ENCODE measurements at regions not wholly inside any gene's neighbourhood (a gene's known extent, or its start where the extent isn't known, plus 50 kb on each side); places are given as distances from the start of the nearest gene placed in this dataset.

DNA sequence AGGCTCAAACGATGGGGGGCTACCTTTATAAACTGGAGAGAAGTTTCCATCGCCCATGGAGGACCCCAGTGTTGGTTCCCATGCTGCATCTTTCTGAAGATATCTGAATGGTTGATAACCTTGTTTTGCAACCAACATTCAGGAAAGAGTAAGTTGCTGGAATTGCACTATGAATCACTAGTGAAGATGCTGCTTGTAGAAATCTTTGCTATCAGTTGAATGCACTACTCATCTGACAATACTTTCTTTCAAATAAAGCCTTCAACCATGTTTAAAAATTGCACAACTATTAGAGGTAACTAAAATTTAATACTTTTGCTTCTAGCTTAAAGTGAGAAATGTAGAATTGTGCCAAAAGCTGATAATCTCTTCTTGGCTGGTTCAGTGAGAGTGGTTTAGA lies 86.8 kb upstream of the HIVEP3 start:
- Histone ChIP-seq H3K4me3 (ENCODE audit: low read depth, low read length) (no peak overlapping the region), H3K27ac (no peak overlapping the region), H3K36me3 (ENCODE audit: control insufficient read depth, insufficient read depth, low read length) (no peaks in the 10 kb centered on the region), H3K9ac (no peak overlapping the region), H3K79me2 (no peaks in the 10 kb centered on the region), H2AFZ (no peak overlapping the region), H3K27me3 (ENCODE audit: control insufficient read depth, insufficient read depth, low read length) (no peaks in the 10 kb centered on the region), H3K9me3 (ENCODE audit: control insufficient read depth, low read length) (no peaks in the 10 kb centered on the region), H3K4me1 (no peaks in the 10 kb centered on the region), H3K4me2 (ENCODE audit: low read length) (no peak overlapping the region)
- TF ChIP-seq, protein P1, sequence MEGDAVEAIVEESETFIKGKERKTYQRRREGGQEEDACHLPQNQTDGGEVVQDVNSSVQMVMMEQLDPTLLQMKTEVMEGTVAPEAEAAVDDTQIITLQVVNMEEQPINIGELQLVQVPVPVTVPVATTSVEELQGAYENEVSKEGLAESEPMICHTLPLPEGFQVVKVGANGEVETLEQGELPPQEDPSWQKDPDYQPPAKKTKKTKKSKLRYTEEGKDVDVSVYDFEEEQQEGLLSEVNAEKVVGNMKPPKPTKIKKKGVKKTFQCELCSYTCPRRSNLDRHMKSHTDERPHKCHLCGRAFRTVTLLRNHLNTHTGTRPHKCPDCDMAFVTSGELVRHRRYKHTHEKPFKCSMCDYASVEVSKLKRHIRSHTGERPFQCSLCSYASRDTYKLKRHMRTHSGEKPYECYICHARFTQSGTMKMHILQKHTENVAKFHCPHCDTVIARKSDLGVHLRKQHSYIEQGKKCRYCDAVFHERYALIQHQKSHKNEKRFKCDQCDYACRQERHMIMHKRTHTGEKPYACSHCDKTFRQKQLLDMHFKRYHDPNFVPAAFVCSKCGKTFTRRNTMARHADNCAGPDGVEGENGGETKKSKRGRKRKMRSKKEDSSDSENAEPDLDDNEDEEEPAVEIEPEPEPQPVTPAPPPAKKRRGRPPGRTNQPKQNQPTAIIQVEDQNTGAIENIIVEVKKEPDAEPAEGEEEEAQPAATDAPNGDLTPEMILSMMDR (IDR thresholded peaks at IDR 0.05) = no peak

DNA sequence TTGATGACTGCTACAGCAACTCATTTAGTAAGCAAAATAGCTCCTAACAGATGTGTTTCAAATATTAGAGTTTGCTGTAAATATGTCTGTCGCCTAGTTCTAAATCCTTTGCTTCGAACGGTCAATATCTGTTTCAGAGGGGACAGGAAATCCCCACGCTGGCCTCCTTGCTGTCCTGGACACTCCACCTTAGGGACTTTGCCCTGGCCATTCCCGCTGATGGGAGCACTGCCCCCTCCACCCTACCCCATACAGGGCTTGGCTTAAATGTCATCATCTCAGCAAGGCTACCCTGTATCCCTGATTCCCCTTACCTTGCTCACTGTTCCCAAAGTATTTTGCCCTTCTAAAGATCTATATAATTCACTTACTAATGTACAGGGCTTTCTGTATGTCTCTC lies 86.1 kb upstream of the HIVEP3 start:
- Histone ChIP-seq H3K4me2 (ENCODE audit: low read length) (no peak overlapping the region), H3K9ac (no peak overlapping the region), H3K4me1 (no peaks in the 10 kb centered on the region), H2AFZ (no peak overlapping the region), H3K27ac (no peak overlapping the region), H3K79me2 (no peaks in the 10 kb centered on the region), H3K4me3 (ENCODE audit: low read depth, low read length) (no peak overlapping the region), H3K27me3 (ENCODE audit: control insufficient read depth, insufficient read depth, low read length) (no peaks in the 10 kb centered on the region), H3K36me3 (ENCODE audit: control insufficient read depth, insufficient read depth, low read length) (no peaks in the 10 kb centered on the region), H3K9me3 (ENCODE audit: control insufficient read depth, low read length) (no peaks in the 10 kb centered on the region)
- TF ChIP-seq, protein P1 (IDR thresholded peaks at IDR 0.05) = no peak

DNA sequence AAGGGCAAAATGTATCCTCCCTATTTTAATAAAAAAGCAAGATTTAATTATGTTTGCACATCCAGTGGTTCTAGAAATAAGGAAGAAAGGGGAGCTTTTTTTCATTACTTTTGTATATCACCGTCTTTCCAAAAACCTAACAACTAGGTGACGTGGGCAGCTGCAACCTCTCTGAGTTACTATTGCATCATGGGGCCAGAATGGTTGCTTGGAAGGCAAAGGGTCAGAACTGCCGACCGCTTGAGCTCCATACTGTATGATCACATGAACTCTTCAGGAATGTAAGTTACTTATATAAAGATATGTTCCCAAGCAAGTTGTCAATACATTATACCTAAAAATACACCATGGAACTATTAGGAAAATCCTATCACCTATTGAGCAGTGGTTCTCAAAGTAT lies 85.6 kb upstream of the HIVEP3 start:
- H3K27ac ChIP-seq = no peak overlapping the region
- H3K27me3 ChIP-seq (ENCODE audit: control insufficient read depth, insufficient read depth, low read length) = no peaks in the 10 kb centered on the region
- H3K9me3 ChIP-seq (ENCODE audit: control insufficient read depth, low read length) = no peaks in the 10 kb centered on the region
- H3K4me1 ChIP-seq = no peaks in the 10 kb centered on the region
- no peak overlapping the region for H3K4me3 ChIP-seq (ENCODE audit: low read depth, low read length)
- no peak overlapping the region for H3K9ac ChIP-seq
- no peak overlapping the region for H2AFZ ChIP-seq
- H3K79me2 ChIP-seq = no peaks in the 10 kb centered on the region
- TF ChIP-seq, protein P1 (IDR thresholded peaks at IDR 0.05) = no peak
- H3K4me2 ChIP-seq (ENCODE audit: low read length) = no peak overlapping the region
- no peaks in the 10 kb centered on the region for H3K36me3 ChIP-seq (ENCODE audit: control insufficient read depth, insufficient read depth, low read length)

DNA sequence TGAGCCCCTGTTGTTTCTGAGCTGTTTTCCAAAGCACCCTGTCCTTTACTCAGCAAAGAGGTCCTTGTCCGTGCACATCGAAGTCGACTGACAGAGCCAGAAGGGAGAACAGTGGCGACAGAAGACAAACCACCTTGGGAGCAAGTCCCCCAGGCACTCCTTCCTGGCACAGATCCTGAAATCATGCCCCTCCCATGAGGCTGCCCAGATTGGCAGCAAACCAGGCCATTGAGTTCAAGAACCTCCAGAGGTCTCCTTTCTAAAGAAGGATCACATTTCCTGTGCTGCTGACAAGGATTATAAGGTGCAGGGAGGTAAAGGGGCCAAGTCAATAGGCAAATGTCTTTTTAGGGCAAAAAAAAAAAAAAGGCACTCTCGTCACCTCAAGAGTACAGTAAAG lies 84.7 kb upstream of the HIVEP3 start:
- Histone ChIP-seq H3K9me3 (ENCODE audit: control insufficient read depth, low read length) (no peaks in the 10 kb centered on the region), H3K9ac (no peak overlapping the region), H3K79me2 (no peaks in the 10 kb centered on the region), H3K4me1 (no peaks in the 10 kb centered on the region), H3K27me3 (ENCODE audit: control insufficient read depth, insufficient read depth, low read length) (no peaks in the 10 kb centered on the region), H3K4me2 (ENCODE audit: low read length) (no peak overlapping the region), H3K4me3 (ENCODE audit: low read depth, low read length) (no peak overlapping the region), H3K36me3 (ENCODE audit: control insufficient read depth, insufficient read depth, low read length) (no peaks in the 10 kb centered on the region), H3K27ac (no peak overlapping the region), H2AFZ (no peak overlapping the region)
- TF ChIP-seq, protein P1 (IDR thresholded peaks at IDR 0.05) = no peak

DNA sequence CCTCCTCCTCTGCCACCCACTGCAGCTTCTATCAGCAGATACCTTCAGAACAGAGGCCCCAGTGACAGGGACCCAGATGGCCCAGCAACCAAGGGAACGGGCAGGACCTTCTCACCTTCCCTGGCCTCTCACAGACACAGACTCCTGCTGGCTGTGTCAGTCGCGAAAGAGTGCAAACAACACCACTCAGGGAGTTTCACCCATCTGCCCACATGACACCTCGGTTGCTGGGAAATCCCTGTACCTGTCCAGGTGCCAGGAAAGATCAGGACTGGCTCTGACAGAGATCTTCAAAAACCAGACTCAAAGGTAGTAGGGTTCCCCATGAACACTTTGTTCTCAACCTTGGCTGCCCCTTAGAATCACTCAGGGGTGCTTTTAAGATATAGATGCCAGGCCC lies 83.5 kb upstream of the HIVEP3 start:
- H3K27me3 ChIP-seq (ENCODE audit: control insufficient read depth, insufficient read depth, low read length) = no peaks in the 10 kb centered on the region
- H3K4me1 ChIP-seq = no peaks in the 10 kb centered on the region
- no peak overlapping the region for H3K4me3 ChIP-seq (ENCODE audit: low read depth, low read length)
- H3K4me2 ChIP-seq (ENCODE audit: low read length) = no peak overlapping the region
- no peak overlapping the region for H3K27ac ChIP-seq
- no peaks in the 10 kb centered on the region for H3K9me3 ChIP-seq (ENCODE audit: control insufficient read depth, low read length)
- no peaks in the 10 kb centered on the region for H3K79me2 ChIP-seq
- H3K9ac ChIP-seq = no peak overlapping the region
- H3K36me3 ChIP-seq (ENCODE audit: control insufficient read depth, insufficient read depth, low read length) = no peaks in the 10 kb centered on the region
- no peak overlapping the region for H2AFZ ChIP-seq
- TF ChIP-seq, protein P1 (IDR thresholded peaks at IDR 0.05) = no peak

Measured in parathyroid adenoma (tissue), 2 donors.